HL-60 (cell line): ENCODE measurements at regions not wholly inside any gene's neighbourhood (a gene's known extent, or its start where the extent isn't known, plus 50 kb on each side); places are given as distances from the start of the nearest gene placed in this dataset.

Source experiments
- CTCF ChIP-seq: IDR thresholded peaks from one replicate; pipeline ENCODE4 v1.5.1; 2011; ENCODE audit warnings: low read length, control low read depth, inconsistent platforms; ENCODE audit not compliant: insufficient read depth
- GABPA ChIP-seq: IDR thresholded peaks from 2 replicates; pipeline ENCODE4 v1.6.1; 2012; ENCODE audit warnings: low read depth
- POLR2AphosphoS5 ChIP-seq: IDR thresholded peaks from 2 replicates; pipeline ENCODE4 v1.6.1; 2012; ENCODE audit warnings: low read depth
- REST ChIP-seq: IDR thresholded peaks from 2 replicates; pipeline ENCODE4 v1.6.1; 2012; ENCODE audit warnings: low read depth; ENCODE audit not compliant: insufficient replicate concordance

DNA sequence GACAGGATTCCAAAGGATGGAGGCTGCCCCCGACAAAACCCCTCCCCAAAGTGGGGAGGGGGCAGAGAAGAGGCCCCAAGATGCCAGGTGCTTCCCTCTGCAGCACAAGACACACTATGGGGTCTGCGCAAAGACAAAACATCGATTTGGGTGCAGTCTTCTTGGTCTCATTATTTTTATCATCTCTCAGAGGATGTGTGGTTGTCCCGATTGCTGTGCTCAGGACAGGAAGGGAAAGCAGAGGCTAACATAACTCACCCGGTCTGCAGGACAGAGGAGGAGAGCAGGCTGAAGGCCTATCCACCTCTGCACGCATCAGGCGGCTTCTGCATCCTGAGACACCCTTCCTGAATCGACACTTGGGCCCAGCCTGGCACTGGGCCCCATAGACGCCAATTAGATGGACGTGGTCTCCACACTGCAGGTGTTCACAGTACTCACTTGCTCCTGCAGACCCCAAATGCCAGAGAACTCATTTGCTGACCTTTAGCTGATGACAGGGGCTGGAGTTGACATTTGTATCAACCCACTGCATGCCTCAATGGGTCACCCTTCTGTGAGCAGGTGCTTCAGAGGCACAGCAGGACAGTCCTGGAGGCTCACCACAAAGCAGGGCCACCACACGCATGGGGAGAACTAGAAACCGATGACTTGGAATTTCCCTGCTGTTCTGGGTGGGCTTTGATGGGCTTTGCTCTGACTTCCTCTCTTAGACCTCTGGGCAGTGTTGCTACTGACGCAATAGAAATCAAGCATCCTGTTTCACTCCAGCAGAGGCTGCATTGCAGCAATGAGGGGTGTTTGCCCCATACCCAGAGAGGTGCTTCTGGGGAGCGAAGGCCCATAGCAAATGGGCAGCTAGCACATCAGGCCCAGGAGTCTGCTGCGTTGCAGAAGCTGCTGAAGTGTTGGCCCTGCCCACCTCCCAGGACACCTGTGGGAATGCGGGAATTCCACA is 96.3 kb upstream of the ENPP6 start:
- TF ChIP-seq CTCF (no peak), REST (no peak), POLR2AphosphoS5 (no peak), GABPA (no peak)
